IMR-90 (cell line): ENCODE measurements at regions not wholly inside any gene's neighbourhood (a gene's known extent, or its start where the extent isn't known, plus 50 kb on each side); places are given as distances from the start of the nearest gene placed in this dataset.
"Not testable (repeated sequence)": the region's sequence is repeated elsewhere in the genome, so short reads cannot be mapped to it uniquely, and the experiment has no call there.

Source experiments
- ATAC-seq: fragments of 200-7000 bp; cut with Tn5 transposase; 2 replicates; pipeline ENCODE4 v1.9.1; 2020; ENCODE audit warnings: low read depth, mild to moderate bottlenecking, moderate library complexity
- BruUV-seq: library from RNA; stranded (reverse); fragments of 400-500 nt; replicated peaks from 2 replicates; lab custom pipeline; 2021; lab: Mats Ljungman, UMichigan
- CTCF ChIA-PET: fragments of 300-600 bp; formaldehyde crosslinking; extraction: SDS; loops from one replicate; lab custom pipeline; 2021; ENCODE audit warnings: antibody characterized with exemption; lab: Yijun Ruan, JAX
- POLR2A ChIA-PET: fragments of 300-600 bp; sonication (Branson Sonifier 250); formaldehyde crosslinking; loops from one replicate; lab custom pipeline; 2022; ENCODE audit warnings: antibody characterized with exemption; ENCODE audit not compliant: unreplicated experiment; lab: Charles Lee
- DNase-seq: peaks from one replicate; pipeline ENCODE4 v3.0.0; 2013
- H2AFZ ChIP-seq: replicated peaks from 2 replicates; pipeline ENCODE3; 2013; ENCODE audit warnings: low read length, mild to moderate bottlenecking; ENCODE audit not compliant: poor library complexity
- H2AK5ac ChIP-seq: 2 replicates; pipeline ENCODE4 v1.6.1; 2013; ENCODE audit warnings: low read depth, low read length, inconsistent platforms
- H2AK9ac ChIP-seq: replicated peaks from 2 replicates; pipeline ENCODE3; 2013; ENCODE audit warnings: mild to moderate bottlenecking, low read depth, low read length, moderate library complexity; ENCODE audit not compliant: poor library complexity
- H2BK120ac ChIP-seq: 2 replicates; pipeline ENCODE4 v1.6.1; 2013; ENCODE audit warnings: low read depth, low read length, inconsistent platforms
- H2BK15ac ChIP-seq: 3 replicates; pipeline ENCODE4 v1.6.1; 2013; ENCODE audit warnings: low read depth, low read length, inconsistent platforms
- H2BK20ac ChIP-seq: 2 replicates; pipeline ENCODE4 v1.6.1; 2013; ENCODE audit warnings: low read depth, mild to moderate bottlenecking, inconsistent platforms, low read length, moderate library complexity
- H2BK5ac ChIP-seq: 2 replicates; pipeline ENCODE4 v1.6.1; 2013; ENCODE audit warnings: mild to moderate bottlenecking, low read depth, low read length, inconsistent platforms; ENCODE audit not compliant: poor library complexity, severe bottlenecking
- H3K14ac ChIP-seq: replicated peaks from 2 replicates; pipeline ENCODE4 v1.6.1; 2013; ENCODE audit warnings: low read depth, low read length, inconsistent platforms
- H3K18ac ChIP-seq: 2 replicates; pipeline ENCODE4 v1.6.1; 2013; ENCODE audit warnings: low read depth, low read length, control low read depth
- H3K23ac ChIP-seq: 2 replicates; pipeline ENCODE4 v1.6.1; 2013; ENCODE audit warnings: low read depth, low read length, inconsistent platforms
- H3K27ac ChIP-seq: 2 replicates; pipeline ENCODE4 v1.5.1; 2013; ENCODE audit warnings: mild to moderate bottlenecking, control low read depth, low read length; ENCODE audit not compliant: insufficient read depth
- H3K27me3 ChIP-seq: 2 replicates; pipeline ENCODE4 v1.6.1; 2013; ENCODE audit warnings: low read length; ENCODE audit not compliant: control insufficient read depth, insufficient read depth
- H3K36me3 ChIP-seq: 2 replicates; pipeline ENCODE4 v1.6.1; 2013; ENCODE audit warnings: low read length, mixed read lengths; ENCODE audit not compliant: control insufficient read depth, insufficient read depth
- H3K4ac ChIP-seq: 2 replicates; pipeline ENCODE4 v1.6.1; 2013; ENCODE audit warnings: low read depth, low read length, inconsistent platforms
- H3K4me1 ChIP-seq: 2 replicates; pipeline ENCODE4 v1.6.1; 2013; ENCODE audit warnings: low read length, mixed read lengths; ENCODE audit not compliant: control insufficient read depth, insufficient read depth
- H3K4me2 ChIP-seq: 2 replicates; pipeline ENCODE4 v1.6.1; 2013; ENCODE audit warnings: low read depth, mild to moderate bottlenecking, control low read depth, low read length, moderate library complexity
- H3K4me3 ChIP-seq: 2 replicates; pipeline ENCODE4 v1.5.1; 2013; ENCODE audit warnings: low read depth, mild to moderate bottlenecking, control low read depth, low read length, moderate library complexity; ENCODE audit not compliant: insufficient read depth
- H3K56ac ChIP-seq: 2 replicates; pipeline ENCODE4 v1.6.1; 2013; ENCODE audit warnings: low read length, inconsistent platforms; ENCODE audit not compliant: insufficient read depth; ENCODE audit errors: extremely low read depth
- H3K79me1 ChIP-seq, 2 experiments: 2 replicates each; pipeline ENCODE4 v1.6.1; 2013; ENCODE audit warnings: low read length in 2 of 2, inconsistent platforms in 1 of 2, low read depth in 1 of 2
- H3K9ac ChIP-seq: 2 replicates; pipeline ENCODE4 v1.6.1; 2013; ENCODE audit warnings: low read depth, low read length, control low read depth
- H3K9me1 ChIP-seq: 2 replicates; pipeline ENCODE4 v1.6.1; 2013; ENCODE audit warnings: low read length, inconsistent platforms; ENCODE audit not compliant: insufficient read depth
- H3K9me3 ChIP-seq: 2 replicates; pipeline ENCODE4 v1.6.1; 2013; ENCODE audit warnings: low read length; ENCODE audit not compliant: control insufficient read depth, insufficient read depth
- H4K20me1 ChIP-seq: 2 replicates; pipeline ENCODE4 v1.6.1; 2013; ENCODE audit warnings: low read length, inconsistent platforms; ENCODE audit not compliant: insufficient read depth
- H4K5ac ChIP-seq: 2 replicates; pipeline ENCODE4 v1.6.1; 2013; ENCODE audit warnings: mild to moderate bottlenecking, low read depth, low read length, control low read depth
- H4K8ac ChIP-seq, 2 experiments: 2 replicates each; pipeline ENCODE4 v1.6.1; 2013; ENCODE audit warnings: low read depth in 2 of 2, low read length in 2 of 2, control low read depth in 1 of 2, inconsistent platforms in 1 of 2
- H4K91ac ChIP-seq: 2 replicates; pipeline ENCODE4 v1.6.1; 2013; ENCODE audit warnings: low read depth, low read length, inconsistent platforms; ENCODE audit not compliant: insufficient read depth
- CEBPB ChIP-seq: IDR thresholded peaks from 2 replicates; pipeline ENCODE4 v1.6.1; 2012; ENCODE audit warnings: low read depth, low read length, improper control_type of control experiment
- CHD1 ChIP-seq: IDR thresholded peaks from 2 replicates; pipeline ENCODE4 v1.6.1; 2012; ENCODE audit warnings: low read depth, low read length, improper control_type of control experiment
- POLR2A ChIP-seq: IDR thresholded peaks from 2 replicates; pipeline ENCODE4 v1.6.1; 2012; ENCODE audit warnings: mild to moderate bottlenecking, low read depth, low read length
- WGBS, 2 experiments: methylation state at CpG; one replicate each; pipeline versions ENCODE4 v1.1.5 to v1.1.7; 2013; ENCODE audit warnings: missing lambda C conversion rate in 2 of 2; ENCODE audit not compliant: insufficient read length in 1 of 2; ENCODE audit errors: extremely low coverage in 2 of 2; 5-methylcytosine and 5-hydroxymethylcytosine counted together
- dilution Hi-C: fragments of 300-500 bp; cut with HindIII; formaldehyde crosslinking; loops from one replicate; pipeline ENCODE4 v1.14.3; 2018; ENCODE audit warnings: low sequenced_read_pairs; ENCODE audit not compliant: unreplicated experiment
- in situ Hi-C: fragments of 300-500 bp; cut with MboI; formaldehyde crosslinking; loops from 3 replicates; pipeline ENCODE4 v1.14.3; 2019; ENCODE audit warnings: low sequenced_read_pairs, inconsistent platforms, mixed read lengths
- intact Hi-C: fragments of 100-400 bp; cut with micrococcal nuclease; formaldehyde crosslinking; loops from 2 replicates; pipeline ENCODE4 v1.10.0; 2022

DNA sequence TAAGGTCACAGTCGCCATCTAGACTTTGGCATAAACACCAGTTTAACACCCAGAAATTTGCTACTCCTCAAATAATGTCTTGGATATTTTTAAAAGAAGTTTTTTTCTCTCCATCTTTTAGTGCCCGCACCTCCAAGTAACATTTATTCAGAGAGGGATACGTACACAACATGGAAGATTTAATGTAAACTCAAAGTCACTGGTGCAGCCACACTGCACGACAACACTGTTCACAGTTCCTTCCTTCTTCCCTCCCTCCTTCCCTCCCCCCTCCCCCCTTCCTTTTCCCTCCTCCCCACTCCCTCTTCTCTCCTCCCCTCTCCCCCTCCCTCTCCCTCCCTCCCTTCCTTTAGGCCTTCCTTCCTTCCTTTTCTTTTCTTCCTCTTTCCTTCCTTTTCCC lies 56.5 kb downstream of the NPPC start:
- Histone ChIP-seq H3K9ac (no peak overlapping the region), H4K91ac (no peak overlapping the region), H2BK15ac (no peak overlapping the region), H2AFZ (no peak overlapping the region), H2BK20ac (no peak overlapping the region), H3K4ac (no peak overlapping the region), H3K14ac (no peak overlapping the region), H3K56ac (no peak overlapping the region), H3K23ac (no peak overlapping the region), H4K5ac (no peak overlapping the region), H3K27me3 (peaks cover 2% of the 10 kb centered on the region), H3K4me2 (no peak overlapping the region), H3K4me3 (no peak overlapping the region), H3K79me1 (no peaks in the 10 kb centered on the region), H3K18ac (no peak overlapping the region), H2AK5ac (no peak overlapping the region), H2BK120ac (no peak overlapping the region), H3K4me1 (no peaks in the 10 kb centered on the region), H3K9me1 (no peaks in the 10 kb centered on the region), H3K36me3 (no peaks in the 10 kb centered on the region), H3K9me3 (peaks cover 3% of the 10 kb centered on the region; the same call in 1 of the 2 replicates), H2BK5ac (no peak overlapping the region), H3K27ac (no peak overlapping the region), H2AK9ac (no peak overlapping the region), H4K20me1 (no peaks in the 10 kb centered on the region), H4K8ac (no peak overlapping the region)
- CTCF ChIA-PET: no interaction called here
- ATAC-seq: no peak
- TF ChIP-seq CHD1: no peak
- TF ChIP-seq CEBPB: no peak
- no peak for TF ChIP-seq POLR2A
- POLR2A ChIA-PET: no interaction called here
- intact Hi-C loops: no loop called here
- dilution Hi-C loops: no loop called here
- DNase-seq: no peak
- no TSS peak for BruUV-seq
- in situ Hi-C loops: loop anchor here (10.0 kb wide), 1 partner anchor 55 kb away; no protein-coding TSS in a partner anchor
- no CpG with 5 or more reads among the region's 4 CpGs for WGBS, 2 experiments

GRCh38 chr2:231869016-231869415 lies 57.2 kb downstream of the NPPC start:
- H3K56ac ChIP-seq, H2AK9ac ChIP-seq, H4K5ac ChIP-seq, H2AFZ ChIP-seq, H3K4me3 ChIP-seq, H3K9me1 ChIP-seq, intact Hi-C loops, H4K20me1 ChIP-seq, H3K27me3 ChIP-seq, DNase-seq, dilution Hi-C loops, H2AK5ac ChIP-seq, H3K9me3 ChIP-seq, H3K9ac ChIP-seq, H3K14ac ChIP-seq, H3K4me2 ChIP-seq, H2BK20ac ChIP-seq, H3K23ac ChIP-seq, H2BK5ac ChIP-seq, H3K36me3 ChIP-seq, H2BK15ac ChIP-seq, H4K8ac ChIP-seq, H3K4ac ChIP-seq, H3K4me1 ChIP-seq, CTCF ChIA-PET, POLR2A ChIA-PET, H3K18ac ChIP-seq, H2BK120ac ChIP-seq, ATAC-seq, H4K91ac ChIP-seq, H3K27ac ChIP-seq, H3K79me1 ChIP-seq, BruUV-seq: not testable (repeated sequence)
- WGBS, 2 experiments: no CpG with 5 or more reads among the region's 6 CpGs
- in situ Hi-C loops: loop anchor here (10.0 kb wide), 1 partner anchor 54 kb away; no protein-coding TSS in a partner anchor
